ENCODE measurements at regions not wholly inside any gene's neighbourhood (a gene's known extent, or its start where the extent isn't known, plus 50 kb on each side); places are given as distances from the start of the nearest gene placed in this dataset.
"Not testable (repeated sequence)": the region's sequence is repeated elsewhere in the genome, so short reads cannot be mapped to it uniquely, and the experiment has no call there.

DNA sequence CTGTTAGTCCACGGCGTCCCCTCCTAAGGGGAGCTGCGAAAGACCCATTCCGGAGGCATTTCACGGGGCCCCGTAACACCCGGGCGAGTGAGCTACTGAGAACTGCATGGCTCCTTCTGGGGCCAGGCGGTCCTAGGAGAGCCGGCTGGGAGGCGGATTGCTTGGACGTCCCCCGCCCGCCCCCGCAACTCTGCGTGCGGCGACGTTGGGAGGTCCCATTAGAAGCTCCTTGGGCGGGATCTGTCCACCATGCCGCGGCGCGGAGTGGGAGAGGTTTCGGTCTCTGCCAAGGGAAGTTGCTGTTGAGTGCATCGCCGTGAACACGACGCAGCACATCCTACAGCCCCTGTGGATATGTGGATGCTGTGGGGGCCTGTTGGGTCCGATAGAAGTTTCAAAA, 85.4 kb upstream of the IGFBP7 start:
- DNase-seq = no peak

DNA sequence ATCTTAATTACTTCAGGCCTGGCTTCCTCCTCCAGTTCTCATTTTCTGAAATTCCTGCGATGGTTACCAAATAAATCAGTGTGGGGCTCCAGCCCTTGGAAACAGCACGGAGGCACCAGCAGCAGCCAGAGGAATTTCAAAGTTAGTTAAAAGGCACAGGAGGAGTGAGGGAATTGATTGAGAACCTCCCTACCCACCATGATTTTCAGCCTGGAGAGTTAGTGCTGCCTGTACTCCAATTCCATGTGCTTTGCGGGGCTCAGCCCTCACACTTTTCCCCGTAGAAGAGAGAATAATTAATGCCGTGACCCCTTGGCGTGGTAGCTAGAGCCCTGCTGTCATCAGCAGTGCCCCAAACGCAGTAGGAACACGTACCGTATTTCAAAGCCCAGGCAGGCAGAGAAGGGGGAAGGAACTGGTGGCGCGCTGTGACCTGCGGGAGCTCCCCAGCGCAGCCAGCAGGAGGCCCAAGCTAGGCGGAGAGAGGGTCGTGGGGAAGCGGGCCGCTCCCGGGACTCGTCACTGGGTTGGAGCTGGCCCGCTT, 84.0 kb upstream of the IGFBP7 start:
- DNase-seq = no peak

DNA sequence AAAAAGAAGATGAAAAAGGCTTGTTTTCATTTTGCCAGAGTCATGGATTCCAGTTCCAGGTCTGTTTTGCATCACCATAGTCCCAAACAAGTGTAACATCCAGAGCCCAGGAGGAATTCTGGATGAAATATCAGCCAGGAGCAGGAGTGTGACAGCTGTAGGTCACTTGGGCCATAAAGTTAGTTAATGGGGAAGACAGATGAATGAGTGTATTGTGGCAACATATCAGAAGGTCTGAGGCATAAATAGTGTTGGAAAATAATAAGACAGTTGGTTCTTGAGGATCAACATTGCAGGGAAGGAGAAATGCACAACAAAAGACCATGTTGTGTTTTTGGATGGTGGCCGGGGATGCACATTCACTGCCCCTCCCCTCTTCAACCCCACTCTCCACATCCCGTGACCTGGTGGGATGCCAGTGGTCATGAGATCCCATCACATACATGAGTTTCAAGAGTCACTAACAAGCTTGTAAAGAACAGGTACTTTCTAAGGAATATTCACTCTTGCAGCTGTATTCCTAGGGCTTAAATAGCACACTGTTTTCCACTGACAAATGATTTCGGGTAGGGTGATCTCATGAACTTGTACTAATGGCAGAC, 83.1 kb upstream of the IGFBP7 start:
- no peak for DNase-seq

DNA sequence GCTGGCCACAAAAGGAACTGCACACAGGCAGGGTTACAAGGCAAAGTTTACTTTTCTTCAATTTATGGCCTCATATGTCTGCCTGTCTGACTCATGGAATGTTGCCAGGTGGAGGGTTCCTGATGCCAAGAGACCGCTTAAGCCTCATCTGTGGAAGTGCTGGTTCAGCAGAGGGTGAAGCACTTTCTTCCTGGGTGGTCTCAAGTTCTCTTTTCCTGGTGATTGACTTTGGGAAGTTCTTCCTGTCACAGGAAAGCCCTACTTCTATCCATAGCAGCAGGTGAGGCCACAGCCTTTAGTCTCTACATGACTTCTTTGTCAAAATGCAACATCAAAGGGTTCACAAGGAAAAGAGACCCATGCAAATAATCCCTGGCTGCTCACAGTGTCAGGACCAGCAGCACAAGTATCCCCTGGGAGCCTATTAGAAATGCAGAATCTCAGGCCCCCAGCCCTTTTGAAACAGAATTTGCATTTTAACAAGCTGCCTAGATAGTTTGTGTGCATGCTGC, 81.4 kb upstream of the IGFBP7 start:
- no peak for DNase-seq

DNA sequence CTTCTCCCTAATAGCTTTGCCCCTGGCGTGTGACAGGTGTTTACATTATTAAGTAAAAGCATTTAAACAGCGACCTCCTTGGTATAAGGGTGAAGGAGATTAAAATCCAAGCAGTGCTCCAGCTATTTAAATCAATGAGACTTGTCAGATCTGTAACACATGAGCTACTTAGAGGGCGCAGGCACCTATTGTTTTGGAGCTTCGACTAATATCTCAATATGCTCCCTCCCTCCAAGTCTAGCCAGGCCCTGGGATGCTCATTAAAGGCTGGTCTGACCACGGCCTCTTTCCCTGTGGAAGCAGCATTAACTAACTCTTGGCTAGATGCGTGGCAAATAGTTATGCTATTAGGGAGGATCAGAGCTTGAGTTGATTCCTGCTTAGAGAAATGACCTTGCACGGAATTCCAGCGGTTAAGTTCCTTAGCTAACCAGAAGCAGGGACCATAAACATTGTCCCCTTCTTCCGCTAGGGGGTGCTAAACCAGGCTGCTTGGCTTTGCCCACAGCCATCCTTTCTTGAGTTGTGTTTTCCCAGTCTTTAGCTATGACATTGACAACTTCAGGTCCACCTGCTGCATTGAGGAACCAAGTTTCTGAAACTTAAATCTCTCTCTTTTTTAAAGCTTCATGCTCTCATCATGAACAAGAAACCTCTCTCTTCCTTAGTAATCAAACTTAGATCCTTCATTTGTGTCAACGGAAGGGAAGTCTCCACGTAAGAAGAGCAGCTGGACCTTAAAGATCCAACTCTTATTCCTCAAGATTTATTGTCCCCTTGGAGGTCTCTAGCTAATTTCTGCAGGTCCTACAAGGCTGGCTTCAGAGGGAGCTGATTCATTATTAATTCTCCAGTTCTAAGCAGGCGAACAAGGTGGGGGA, 80.7 kb upstream of the IGFBP7 start:
- DNase-seq = no peak

DNA sequence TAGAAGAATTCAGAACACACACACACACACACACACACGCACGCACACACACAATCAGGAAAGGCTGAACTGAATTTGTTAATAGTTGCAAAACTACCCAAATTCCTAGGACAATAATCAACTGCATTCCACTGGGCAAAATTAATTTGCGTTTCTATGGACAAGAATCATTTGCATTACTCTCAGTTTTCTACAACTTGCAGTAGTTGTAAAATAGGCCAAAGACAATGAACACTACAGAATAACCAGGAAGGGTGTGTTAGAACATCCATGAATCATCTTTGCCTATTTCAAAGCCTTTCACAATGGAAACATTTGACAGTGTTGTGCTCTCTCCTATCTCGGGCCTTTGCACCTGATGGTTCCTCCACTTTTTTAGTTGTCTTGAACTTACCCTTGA, 77.1 kb upstream of the IGFBP7 start:
- no peak for DNase-seq

DNA sequence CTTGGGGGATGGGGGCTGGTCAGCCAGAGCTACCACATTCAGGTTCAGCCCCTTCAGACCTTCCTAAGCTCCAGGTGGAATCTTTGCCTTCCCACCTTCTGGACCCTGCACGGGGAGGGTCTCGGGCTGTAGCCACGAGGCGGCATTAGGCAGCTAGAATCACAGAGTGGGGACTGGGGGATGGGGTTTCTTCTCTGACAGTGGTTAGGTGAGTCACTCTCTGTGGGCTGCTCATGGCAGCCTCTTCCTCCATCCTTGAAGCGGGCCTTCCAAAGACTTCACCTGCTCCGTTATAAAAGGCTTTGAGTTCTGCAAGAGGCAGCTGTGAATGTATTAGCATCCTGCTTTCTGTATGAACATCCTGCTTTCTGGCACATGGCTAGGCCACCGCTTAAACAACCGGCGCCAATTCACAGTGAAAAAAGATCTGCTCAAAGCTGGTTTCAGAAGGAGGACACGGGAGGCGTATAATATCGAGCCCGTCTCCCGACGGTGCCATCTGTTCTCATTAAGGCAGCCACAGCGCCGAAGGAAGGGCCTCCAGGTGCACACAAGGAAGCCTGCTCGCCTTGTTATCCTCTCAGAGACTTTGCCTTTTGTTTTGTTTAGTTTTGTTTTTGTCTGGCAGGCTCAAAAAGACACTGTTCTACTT, 74.3 kb upstream of the IGFBP7 start:
- no peak for DNase-seq

DNA sequence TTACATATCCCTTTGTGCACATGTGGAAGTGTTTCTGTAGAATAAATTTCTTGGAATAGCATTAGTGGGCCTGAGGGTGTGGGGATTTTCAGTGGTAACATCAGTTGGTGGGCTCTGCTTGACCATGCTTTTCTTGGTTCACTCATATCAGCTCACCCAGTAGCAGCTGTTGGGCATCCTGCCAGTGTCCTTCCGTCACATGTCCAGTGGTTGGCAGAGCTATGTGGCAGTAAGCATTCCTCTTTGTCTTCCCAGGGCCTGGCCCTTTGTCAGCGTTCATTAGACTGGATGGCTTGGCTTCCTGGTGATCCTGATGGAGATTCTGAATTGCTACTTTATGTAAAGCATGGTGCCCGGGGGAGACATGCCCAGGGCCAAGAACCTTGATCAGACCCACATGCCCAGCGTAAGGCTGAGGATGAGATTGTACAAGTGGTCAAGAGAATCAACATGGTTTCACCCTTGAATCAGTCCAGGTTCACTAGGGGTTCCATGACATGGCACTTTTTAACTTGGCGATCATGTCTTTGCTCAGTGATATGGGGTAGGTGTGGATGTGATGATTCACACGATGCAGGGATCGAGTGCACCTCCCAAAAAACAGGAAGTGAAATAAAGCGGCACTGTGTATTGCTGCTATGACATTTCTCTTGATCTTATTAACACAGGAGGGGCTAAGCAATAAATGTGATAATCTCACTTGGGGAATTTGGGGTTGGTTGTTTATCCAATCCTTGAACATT, 72.1 kb upstream of the IGFBP7 start:
- DNase-seq = no peak

DNA sequence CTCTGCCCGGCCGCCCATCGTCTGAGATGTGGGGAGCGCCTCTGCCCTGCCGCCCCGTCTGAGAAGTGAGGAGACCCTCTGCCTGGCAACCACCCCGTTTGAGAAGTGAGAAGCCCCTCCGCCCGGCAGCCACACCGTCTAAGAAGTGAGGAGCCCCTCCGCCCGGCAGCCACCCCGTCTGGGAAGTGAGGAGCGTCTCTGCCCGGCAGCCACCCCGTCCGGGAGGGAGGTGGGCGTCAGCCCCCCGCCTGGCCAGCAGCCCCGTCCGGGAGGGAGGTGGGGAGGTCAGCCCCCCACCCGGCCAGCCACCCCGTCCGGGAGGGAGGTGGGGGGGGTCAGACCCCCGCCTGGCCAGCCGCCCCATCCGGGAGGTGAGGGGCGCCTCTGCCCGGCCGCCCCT, 63.0 kb upstream of the IGFBP7 start:
- DNase-seq = not testable (repeated sequence)

DNA sequence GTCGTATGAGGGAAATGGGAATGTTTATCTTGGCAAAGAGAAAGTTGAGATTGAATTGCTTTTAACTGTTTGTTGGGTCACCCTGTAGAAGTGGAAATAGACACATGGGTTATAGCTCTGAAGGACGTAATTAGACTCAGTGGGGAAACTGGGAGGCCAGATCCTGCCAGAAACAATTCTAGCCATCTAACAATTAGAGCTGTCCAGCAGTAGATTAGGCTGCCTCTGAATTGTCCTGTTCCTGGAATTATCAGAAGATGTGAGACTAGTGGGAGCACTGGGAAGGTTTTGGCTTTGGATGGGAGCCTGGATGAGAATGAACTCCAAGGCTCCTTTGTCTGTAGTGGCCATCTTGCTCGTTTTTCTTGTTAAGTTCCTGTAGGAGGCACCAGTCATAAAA, 61.9 kb upstream of the IGFBP7 start:
- DNase-seq = no peak

DNA sequence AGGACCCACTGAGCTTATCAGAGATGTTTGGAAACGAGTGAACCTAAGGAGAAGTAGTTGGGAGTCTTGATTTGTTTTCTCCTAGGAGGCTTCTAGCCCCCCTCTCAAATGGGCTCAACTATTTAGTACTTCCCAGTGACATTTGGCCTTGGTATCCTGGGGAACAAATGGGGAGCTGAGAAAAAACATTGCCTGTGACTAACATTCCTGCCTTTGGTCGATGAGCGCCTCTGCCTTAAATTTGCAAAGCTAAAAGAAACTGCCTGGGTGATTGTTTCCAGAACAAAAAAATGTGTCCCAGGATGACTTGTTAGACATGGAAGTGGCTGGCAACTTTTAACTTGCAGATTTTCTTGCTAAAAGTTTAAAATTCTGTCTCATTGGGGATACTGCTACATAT, 58.8 kb upstream of the IGFBP7 start:
- DNase-seq = no peak

DNA sequence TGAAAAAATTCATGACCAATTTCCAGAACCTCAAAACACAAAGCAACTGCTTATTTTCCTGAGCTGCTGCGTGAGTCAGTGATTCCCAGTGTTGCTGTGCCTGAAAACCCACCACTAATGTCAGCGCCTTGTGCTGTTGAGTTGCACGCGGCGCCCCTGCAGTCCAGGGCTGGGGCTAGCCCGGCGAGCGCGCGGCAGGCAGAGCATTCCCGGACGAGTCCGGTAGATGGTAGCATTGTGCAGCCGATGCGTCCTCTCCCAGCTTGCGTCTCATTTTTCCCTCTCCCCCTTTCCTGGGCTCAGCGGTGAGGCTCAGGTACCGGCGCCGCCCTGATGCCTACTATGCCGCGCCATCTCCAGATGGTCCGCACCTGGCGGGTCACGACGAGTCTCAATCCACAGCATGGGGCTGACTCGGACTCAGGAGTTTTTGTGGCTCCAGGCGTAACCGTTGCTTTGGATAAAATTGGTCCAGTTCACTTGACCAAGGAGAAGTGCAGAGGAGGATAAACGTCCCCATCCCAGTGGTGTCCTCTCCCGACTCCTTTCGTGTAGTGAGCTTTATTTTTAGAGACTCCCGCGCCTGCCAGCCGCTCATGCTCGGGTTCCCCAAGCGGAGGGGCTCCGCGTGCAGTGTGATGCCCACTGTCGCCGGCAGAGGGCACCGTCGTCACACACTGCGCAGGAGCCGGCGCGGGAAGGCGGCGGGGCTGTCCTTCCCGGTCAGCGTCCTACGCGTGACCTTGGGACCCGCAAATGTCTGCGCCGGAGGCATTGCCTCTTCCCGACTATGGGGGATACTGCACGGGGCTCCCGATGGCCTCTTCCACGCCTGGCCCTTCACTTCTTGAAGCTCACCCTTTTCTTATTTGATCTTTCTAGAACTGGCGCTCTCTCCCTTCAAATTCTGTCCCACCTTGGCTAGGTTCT, 53.6 kb upstream of the IGFBP7 start:
- DNase-seq = peak; percentile 47

DNA sequence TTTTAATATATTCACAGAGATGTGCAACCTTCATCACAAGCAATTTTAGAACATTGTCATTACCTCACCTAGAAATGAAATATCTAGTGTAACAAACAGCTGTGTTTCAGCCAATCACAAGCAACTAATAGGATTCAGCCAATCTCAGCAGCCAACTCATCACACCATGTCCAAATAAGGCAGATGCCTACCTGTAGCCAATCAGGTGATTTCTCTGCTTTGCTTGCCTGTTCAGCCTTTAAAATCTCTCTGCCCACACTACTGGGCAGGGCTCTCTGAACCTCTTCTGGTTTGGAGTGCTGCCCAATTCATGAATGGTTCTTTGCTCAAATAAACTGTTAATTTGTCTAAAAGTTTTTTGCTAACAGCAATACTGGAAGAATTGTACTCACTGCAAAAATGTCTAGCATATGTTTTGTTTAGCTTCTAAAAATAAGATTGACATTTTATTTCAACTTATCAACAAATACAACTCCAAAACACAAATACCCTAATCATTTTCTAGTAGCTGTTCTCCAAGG, 52.4 kb upstream of the IGFBP7 start:
- DNase-seq = no peak
